HG02870 (cell line): ENCODE measurements at regions not wholly inside any gene's neighbourhood (a gene's known extent, or its start where the extent isn't known, plus 50 kb on each side); places are given as distances from the start of the nearest gene placed in this dataset.

Source experiments
- ATAC-seq: cut with Tn5 transposase; IDR thresholded peaks from one replicate; pipeline ENCODE4 v1.9.1; 2021; ENCODE audit warnings: mild to moderate bottlenecking, moderate library complexity; ENCODE audit not compliant: unreplicated experiment

DNA sequence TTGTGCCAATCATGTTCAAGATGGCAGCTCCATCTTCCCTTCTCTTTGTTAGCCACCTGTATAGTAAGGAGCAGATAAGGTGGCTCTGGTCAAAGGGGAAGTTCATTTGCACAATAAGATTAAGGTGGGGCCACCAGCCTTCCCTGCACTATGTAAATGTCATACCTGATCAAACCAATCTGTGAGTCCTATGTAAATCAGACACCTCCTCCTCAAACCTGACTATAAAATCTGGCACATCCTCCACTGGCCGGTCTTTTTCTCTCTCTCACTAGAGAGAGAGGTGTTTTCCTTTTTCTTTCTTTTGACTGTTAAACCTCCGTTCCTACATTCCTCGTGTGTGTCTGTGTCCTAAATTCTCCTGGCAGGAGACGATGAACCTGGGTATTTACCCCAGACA, 572.5 kb upstream of the AADAT start:
- no peak for ATAC-seq

DNA sequence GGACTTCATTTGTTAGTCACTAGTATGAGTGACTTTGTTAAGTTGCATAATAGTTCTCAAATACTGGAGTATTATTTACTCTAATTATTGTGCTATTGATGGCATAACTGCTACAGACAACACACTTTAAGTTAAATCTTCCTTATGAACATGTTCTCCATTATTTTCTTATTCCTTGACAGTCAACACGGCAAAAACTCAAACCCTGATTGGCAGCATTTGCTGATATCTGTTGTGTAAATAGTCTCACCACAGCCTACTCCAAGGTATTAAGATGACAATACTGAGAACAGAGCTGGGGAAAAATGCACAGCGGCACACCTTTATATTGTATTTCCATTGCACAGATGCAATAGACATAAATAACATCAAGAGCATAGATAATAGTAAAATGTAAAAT, 568.0 kb upstream of the AADAT start:
- ATAC-seq = no peak

GRCh38 chr4:170656506-170656905, 566.8 kb upstream of the AADAT start:
- ATAC-seq = no peak

DNA sequence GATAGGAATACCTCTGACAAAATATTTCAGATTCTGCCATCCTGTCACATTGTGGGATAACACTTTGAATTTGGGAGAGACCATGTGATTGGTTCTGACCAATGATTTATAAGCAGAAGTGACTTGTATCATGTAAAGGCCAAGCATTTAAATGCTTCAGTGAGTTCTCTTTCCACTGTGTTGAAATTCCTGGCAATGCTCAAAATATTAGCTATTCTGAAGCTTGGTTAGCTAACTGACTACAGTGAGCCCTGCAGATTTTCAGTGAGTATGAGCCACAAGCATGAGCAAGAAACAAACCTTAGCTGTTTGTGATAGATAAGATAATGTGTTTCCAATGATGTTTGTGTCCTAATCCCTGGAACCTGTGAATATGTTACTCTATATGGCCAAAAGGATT, 562.8 kb upstream of the AADAT start:
- ATAC-seq = no peak

DNA sequence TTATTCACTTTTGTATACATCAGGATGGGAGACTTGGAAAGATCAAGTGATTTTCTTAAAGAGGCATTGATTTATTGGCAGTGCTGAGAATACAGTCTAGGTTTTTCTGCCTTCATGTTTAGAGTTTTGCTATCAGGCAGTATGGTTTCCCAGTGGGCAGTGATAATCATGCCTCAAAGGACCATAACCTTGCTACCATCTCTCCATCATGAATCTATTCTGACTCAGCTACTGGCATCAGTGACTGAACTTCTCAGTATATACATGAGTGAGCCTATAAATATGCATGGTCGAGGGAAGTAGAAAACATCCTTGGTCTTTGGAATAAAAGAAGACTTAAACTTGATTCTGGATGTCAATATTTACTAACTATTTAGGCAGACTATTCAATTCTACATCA, 562.0 kb upstream of the AADAT start:
- no peak for ATAC-seq

GRCh38 chr4:170627418-170627817, 537.7 kb upstream of the AADAT start:
- no peak for ATAC-seq

DNA sequence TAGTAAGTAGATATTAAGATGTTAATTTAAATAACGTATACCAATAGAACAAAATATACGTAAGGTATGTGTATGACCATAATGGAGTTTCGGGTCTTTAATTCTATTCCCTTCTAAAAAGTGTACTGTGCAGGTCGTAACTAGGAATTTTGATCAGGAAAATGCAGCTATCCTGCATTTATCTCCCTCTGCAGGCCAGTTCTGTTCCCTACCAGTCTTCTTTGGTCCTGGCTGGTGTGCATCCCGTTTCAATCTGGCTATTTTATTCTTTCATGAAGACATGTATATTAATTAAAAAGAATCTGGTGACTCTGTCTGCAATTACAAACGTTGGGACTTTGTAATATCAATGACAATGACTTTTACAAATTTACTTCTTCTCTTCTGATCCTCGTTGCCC, 534.1 kb upstream of the AADAT start:
- ATAC-seq = no peak

DNA sequence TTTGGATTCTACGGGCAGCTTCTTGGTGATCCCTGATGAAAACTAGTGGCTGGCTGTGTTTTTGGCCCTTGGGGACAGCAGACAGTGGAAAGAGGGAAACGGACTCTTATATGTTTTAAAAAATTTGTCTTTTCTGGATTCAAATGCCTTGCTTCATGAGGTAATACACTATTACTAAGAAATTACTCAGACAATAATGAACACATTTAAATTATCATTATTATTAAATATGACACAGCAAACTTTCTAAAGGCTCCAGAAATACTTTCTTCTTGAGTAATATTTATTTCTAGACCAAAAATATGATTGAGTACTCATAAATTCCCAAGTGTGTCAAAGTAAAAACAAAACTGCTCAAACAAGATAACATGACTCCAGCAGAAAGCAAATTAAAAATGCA, 520.7 kb upstream of the AADAT start:
- no peak for ATAC-seq

GRCh38 chr4:170599894-170600293, 510.1 kb upstream of the AADAT start:
- ATAC-seq = no peak

GRCh38 chr4:170591076-170591475, 501.3 kb upstream of the AADAT start:
- no peak for ATAC-seq

GRCh38 chr4:170589597-170590191, 499.9 kb upstream of the AADAT start:
- peak; percentile 98 for ATAC-seq

GRCh38 chr4:170581969-170582368, 492.2 kb upstream of the AADAT start:
- no peak for ATAC-seq

DNA sequence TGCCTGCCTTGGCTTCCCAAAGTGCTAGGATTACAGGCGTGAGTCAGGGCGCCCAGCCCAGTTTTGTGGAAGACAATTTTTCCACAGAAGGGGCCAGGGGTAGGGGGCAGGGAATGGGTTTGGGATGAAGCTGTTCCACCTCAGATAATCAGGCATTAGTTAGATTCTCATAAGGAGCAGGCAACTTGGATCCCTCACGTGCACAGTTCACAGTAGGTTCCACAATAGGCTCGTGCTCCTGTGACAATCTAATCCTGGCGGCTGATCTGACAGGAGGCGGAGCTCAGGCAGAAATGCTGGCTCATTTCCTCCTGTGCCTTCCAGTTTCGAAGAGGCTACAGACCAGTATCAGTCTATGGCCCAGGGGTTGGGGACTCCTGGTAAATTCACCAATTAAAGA, 491.6 kb upstream of the AADAT start:
- no peak for ATAC-seq

GRCh38 chr4:170580651-170581050, 490.9 kb upstream of the AADAT start:
- ATAC-seq = no peak

- no peak for ATAC-seq
Observed at GRCh38 chr4:170538821-170539473, 449.2 kb upstream of the AADAT start.

GRCh38 chr4:170529748-170530722, 440.3 kb upstream of the AADAT start:
- ATAC-seq = no peak

DNA sequence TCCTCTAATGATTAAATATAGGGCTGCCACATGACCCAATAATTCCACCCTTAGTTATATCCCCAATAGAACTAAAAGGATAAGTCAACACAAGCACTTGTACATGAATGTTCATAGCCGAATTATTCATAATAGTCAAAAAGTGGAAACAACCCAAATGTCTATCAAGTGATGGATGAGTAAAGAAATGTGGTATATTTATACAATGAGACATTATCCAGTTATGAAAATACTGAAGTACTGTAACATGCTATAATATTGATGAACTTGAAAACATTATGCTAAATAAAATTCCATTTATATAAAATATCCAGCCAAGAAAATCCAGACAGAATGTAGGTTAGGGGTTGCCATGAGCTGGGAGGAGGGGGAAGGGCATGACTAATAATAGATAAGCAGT, 436.7 kb upstream of the AADAT start:
- ATAC-seq = no peak

DNA sequence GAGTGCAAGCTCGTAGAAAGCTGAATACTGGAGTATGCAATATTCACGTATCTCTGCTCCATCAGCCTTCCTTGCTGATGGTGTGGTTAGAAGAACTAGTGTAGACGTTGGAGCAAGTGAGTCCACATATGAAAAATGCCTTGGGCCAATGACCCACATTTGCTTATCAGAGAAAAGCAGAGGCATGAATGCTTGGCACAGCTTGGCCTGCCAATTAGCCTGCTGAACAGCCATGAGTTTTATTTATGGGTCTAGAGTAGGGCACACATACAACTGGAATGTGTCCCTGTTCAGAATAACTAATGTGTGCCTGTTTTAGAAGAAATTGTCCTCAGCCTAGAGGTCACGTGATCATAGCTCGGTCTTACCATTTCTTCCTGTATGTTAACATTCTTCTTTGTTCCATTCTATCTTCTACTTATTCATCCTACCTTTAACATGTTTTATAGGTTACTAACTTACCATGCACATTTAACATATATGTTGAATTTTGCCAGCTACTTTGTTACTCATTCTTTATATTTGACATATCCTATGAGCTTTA, 432.7 kb upstream of the AADAT start:
- ATAC-seq = no peak

GRCh38 chr4:170497689-170498088, 407.9 kb upstream of the AADAT start:
- peak; percentile 24 for ATAC-seq

GRCh38 chr4:170497112-170497511, 407.4 kb upstream of the AADAT start:
- peak; percentile 84 for ATAC-seq

- ATAC-seq = no peak
Observed at GRCh38 chr4:170491981-170492380, 402.2 kb upstream of the AADAT start.

GRCh38 chr4:170476351-170476750, 386.6 kb upstream of the AADAT start:
- ATAC-seq = no peak
